GM12892 (cell line): ENCODE measurements at regions not wholly inside any gene's neighbourhood (a gene's known extent, or its start where the extent isn't known, plus 50 kb on each side); places are given as distances from the start of the nearest gene placed in this dataset.
A peak's percentile ranks its signal among the peaks of the same experiment; 100 is the strongest.

Experiments used
- DNase-seq: peaks from one replicate; pipeline ENCODE4 v3.0.0; 2011; ENCODE audit not compliant: insufficient read length
- FAIRE-seq: peaks from 2 replicates; lab custom pipeline; 2011; peaks lifted over from hg19 to GRCh38; lab: Jason Lieb, UNC
- POLR2A ChIP-seq: IDR thresholded peaks from 2 replicates; pipeline ENCODE4 v1.6.1; 2011; ENCODE audit warnings: low read depth, low read length, control low read depth
- POLR2AphosphoS5 ChIP-seq: IDR thresholded peaks from 2 replicates; pipeline ENCODE4 v1.6.1; 2011; ENCODE audit warnings: low read depth, low read length, control low read depth
- TAF1 ChIP-seq: IDR thresholded peaks from 2 replicates; pipeline ENCODE4 v1.6.1; 2011; ENCODE audit warnings: low read depth, mild to moderate bottlenecking, control low read depth, low read length, borderline replicate concordance

- DNase-seq (no peak), FAIRE-seq (peak; percentile 38)
- no peak for TF ChIP-seq POLR2AphosphoS5
- TF ChIP-seq POLR2A: no peak
- no peak for TF ChIP-seq TAF1
These were observed 58.0 kb upstream of the PICALM start for GRCh38 chr11:86126862-86127261.

- peak; percentile 92 for FAIRE-seq
These were observed 55.7 kb upstream of the PICALM start for GRCh38 chr11:86124251-86125233.

GRCh38 chr11:86122773-86123172 lies 53.9 kb upstream of the PICALM start:
- FAIRE-seq (no peak), DNase-seq (no peak)
- no peak for TF ChIP-seq TAF1
- TF ChIP-seq POLR2A: no peak
- TF ChIP-seq POLR2AphosphoS5: no peak

More at GRCh38 chr11:86124251-86125233, 55.7 kb upstream of the PICALM start:
- no peak for TF ChIP-seq POLR2AphosphoS5
- no peak for TF ChIP-seq POLR2A
- no peak for TF ChIP-seq TAF1
- no peak for DNase-seq

GRCh38 chr11:86120807-86121206 lies 51.9 kb upstream of the PICALM start:
- TF ChIP-seq POLR2AphosphoS5 (no peak), POLR2A (no peak), TAF1 (no peak)
- FAIRE-seq (no peak), DNase-seq (no peak)

- FAIRE-seq: no peak
- TF ChIP-seq TAF1: no peak
- TF ChIP-seq POLR2A: no peak
- TF ChIP-seq POLR2AphosphoS5: no peak
- no peak for DNase-seq
These were observed 51.0 kb upstream of the PICALM start for GRCh38 chr11:86119906-86120305.

GRCh38 chr11:86119077-86119476 lies 50.2 kb upstream of the PICALM start:
- DNase-seq (no peak), FAIRE-seq (no peak)
- TF ChIP-seq POLR2A: no peak
- no peak for TF ChIP-seq TAF1
- no peak for TF ChIP-seq POLR2AphosphoS5
